C1 segment of cervical spinal cord (tissue), 14 donors: ENCODE measurements at regions not wholly inside any gene's neighbourhood (a gene's known extent, or its start where the extent isn't known, plus 50 kb on each side); places are given as distances from the start of the nearest gene placed in this dataset.

Source experiments
- DNase-seq, 14 donors: peaks; one replicate each; lab custom pipeline; 2025; lab: John Stamatoyannopoulos, UW

GRCh38 chr1:229080361-229080760 lies 190.6 kb upstream of the RAB4A start:
- no peak for DNase-seq

GRCh38 chr1:229085291-229085690 lies 185.6 kb upstream of the RAB4A start:
- no peak for DNase-seq

GRCh38 chr1:229086091-229086490 lies 184.8 kb upstream of the RAB4A start:
- no peak for DNase-seq

- no peak for DNase-seq
Observed at GRCh38 chr1:229086686-229087085, 184.2 kb upstream of the RAB4A start.

GRCh38 chr1:229087339-229087738 lies 183.6 kb upstream of the RAB4A start:
- DNase-seq = peak in 1 of 14 donors; percentile 11

GRCh38 chr1:229087906-229088305 lies 183.0 kb upstream of the RAB4A start:
- DNase-seq = no peak

- no peak for DNase-seq
Observed at GRCh38 chr1:229088711-229089110, 182.2 kb upstream of the RAB4A start.

- no peak for DNase-seq
Observed at GRCh38 chr1:229089586-229090208, 181.2 kb upstream of the RAB4A start.

GRCh38 chr1:229091721-229092136 lies 179.2 kb upstream of the RAB4A start:
- DNase-seq = no peak

- peak in 1 of 14 donors; percentile 44 for DNase-seq
Observed at GRCh38 chr1:229092377-229093237, 178.3 kb upstream of the RAB4A start.

GRCh38 chr1:229093238-229093540 lies 177.7 kb upstream of the RAB4A start:
- DNase-seq = no peak

GRCh38 chr1:229093609-229094336 lies 177.1 kb upstream of the RAB4A start:
- no peak for DNase-seq

- DNase-seq = no peak
Observed at GRCh38 chr1:229094476-229095311, 176.2 kb upstream of the RAB4A start.

- no peak for DNase-seq
Observed at GRCh38 chr1:229095325-229095724, 175.6 kb upstream of the RAB4A start.

- DNase-seq = no peak
Observed at GRCh38 chr1:229097356-229097755, 173.6 kb upstream of the RAB4A start.

GRCh38 chr1:229098361-229098760 lies 172.6 kb upstream of the RAB4A start:
- no peak for DNase-seq

- no peak for DNase-seq
Observed at GRCh38 chr1:229098903-229099578, 171.9 kb upstream of the RAB4A start.

GRCh38 chr1:229101011-229101871 lies 169.7 kb upstream of the RAB4A start:
- DNase-seq = no peak

GRCh38 chr1:229102741-229103391 lies 168.0 kb upstream of the RAB4A start:
- DNase-seq = no peak

GRCh38 chr1:229104654-229105053 lies 166.3 kb upstream of the RAB4A start:
- no peak for DNase-seq
